Osteoblast (primary cell): ENCODE measurements at regions not wholly inside any gene's neighbourhood (a gene's known extent, or its start where the extent isn't known, plus 50 kb on each side); places are given as distances from the start of the nearest gene placed in this dataset.

ENCODE experiments used
- DNase-seq: peaks from one replicate; pipeline ENCODE4 v3.0.0; 2011; ENCODE audit warnings: low spot score, mixed read lengths; ENCODE audit not compliant: insufficient read length; ENCODE audit errors: missing footprints
- H2AFZ ChIP-seq: 2 replicates; pipeline ENCODE4 v1.6.0; 2011; ENCODE audit warnings: mild to moderate bottlenecking, low read length
- H3K27ac ChIP-seq: 2 replicates; pipeline ENCODE4 v1.5.1; 2011; ENCODE audit warnings: mild to moderate bottlenecking, low read depth, low read length, moderate library complexity
- H3K27me3 ChIP-seq: 2 replicates; pipeline ENCODE4 v1.6.0; 2012; ENCODE audit warnings: mild to moderate bottlenecking, control low read depth, inconsistent platforms, low read length, moderate library complexity; ENCODE audit not compliant: insufficient read depth
- H3K36me3 ChIP-seq: 2 replicates; pipeline ENCODE4 v1.5.1; 2011; ENCODE audit warnings: mild to moderate bottlenecking, low read length, control low read depth, moderate library complexity; ENCODE audit not compliant: insufficient read depth
- H3K4me1 ChIP-seq: 2 replicates; pipeline ENCODE4 v1.5.1; 2011; ENCODE audit warnings: mild to moderate bottlenecking, low read length, control low read depth, moderate library complexity; ENCODE audit not compliant: insufficient read depth
- H3K4me2 ChIP-seq: 2 replicates; pipeline ENCODE4 v1.6.0; 2011; ENCODE audit warnings: mild to moderate bottlenecking, low read length; ENCODE audit not compliant: insufficient read depth
- H3K4me3 ChIP-seq: fragments of 200-600 bp; sonication (generic); 3 replicates; pipeline ENCODE4 v1.5.1; 2012; ENCODE audit warnings: mild to moderate bottlenecking, low read length, inconsistent platforms; ENCODE audit not compliant: insufficient read depth
- H3K79me2 ChIP-seq: 2 replicates; pipeline ENCODE4 v1.6.0; 2012; ENCODE audit warnings: mild to moderate bottlenecking, low read length, control low read depth, inconsistent platforms; ENCODE audit not compliant: insufficient read depth
- H3K9me3 ChIP-seq: 2 replicates; pipeline ENCODE4 v1.5.1; 2011; ENCODE audit warnings: low read depth, low read length, control low read depth
- H4K20me1 ChIP-seq: 2 replicates; pipeline ENCODE4 v1.6.0; 2012; ENCODE audit warnings: mild to moderate bottlenecking, low read length, control low read depth; ENCODE audit not compliant: insufficient read depth
- CTCF ChIP-seq: IDR thresholded peaks from 2 replicates; pipeline ENCODE4 v1.5.1; 2011; ENCODE audit warnings: mild to moderate bottlenecking, low read depth, low read length, moderate library complexity; ENCODE audit errors: extremely low read depth

DNA sequence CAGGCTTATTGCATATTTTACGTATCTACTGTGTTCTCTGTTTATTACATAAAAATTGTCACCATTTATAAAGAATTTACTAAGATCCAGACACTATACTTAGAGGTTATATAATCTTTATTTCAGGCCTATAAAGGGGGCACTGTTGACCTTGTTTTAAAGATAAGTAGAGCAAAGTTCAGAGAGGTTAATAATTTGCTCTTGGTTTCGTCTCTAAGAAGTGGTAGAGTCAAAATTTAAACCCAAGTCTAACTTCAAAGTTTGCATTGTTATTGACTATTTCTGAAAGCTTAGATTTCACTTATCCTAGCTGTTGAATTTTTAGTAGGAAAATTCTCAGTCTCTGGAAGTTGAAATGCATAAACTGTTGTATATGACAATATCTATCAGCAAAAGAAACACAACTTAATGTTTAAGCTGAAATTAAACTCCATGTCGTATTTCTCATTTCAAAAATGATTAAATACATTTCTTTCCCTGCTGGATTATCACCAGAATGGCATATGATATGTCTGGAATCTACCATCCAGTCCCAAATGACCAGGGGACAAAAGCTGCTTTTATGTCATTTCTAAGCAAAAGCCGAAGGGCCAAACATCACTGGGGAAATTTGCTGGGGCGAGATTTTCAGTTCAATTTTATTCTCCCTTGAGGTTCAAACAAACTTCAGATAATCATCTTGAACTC, 138.4 kb downstream of the SLC7A11 start:
- Histone ChIP-seq H3K9me3 (no peaks in the 10 kb centered on the region), H3K4me1 (no peaks in the 10 kb centered on the region), H3K4me3 (peak overlapping the region; percentile 15), H3K79me2 (no peaks in the 10 kb centered on the region), H3K27me3 (no peaks in the 10 kb centered on the region), H3K36me3 (no peaks in the 10 kb centered on the region), H4K20me1 (no peaks in the 10 kb centered on the region), H3K4me2 (peak overlapping the region; percentile 48), H2AFZ (peak overlapping the region; percentile 26), H3K27ac (no peak overlapping the region)
- no peak for DNase-seq
- no peak for TF ChIP-seq CTCF

DNA sequence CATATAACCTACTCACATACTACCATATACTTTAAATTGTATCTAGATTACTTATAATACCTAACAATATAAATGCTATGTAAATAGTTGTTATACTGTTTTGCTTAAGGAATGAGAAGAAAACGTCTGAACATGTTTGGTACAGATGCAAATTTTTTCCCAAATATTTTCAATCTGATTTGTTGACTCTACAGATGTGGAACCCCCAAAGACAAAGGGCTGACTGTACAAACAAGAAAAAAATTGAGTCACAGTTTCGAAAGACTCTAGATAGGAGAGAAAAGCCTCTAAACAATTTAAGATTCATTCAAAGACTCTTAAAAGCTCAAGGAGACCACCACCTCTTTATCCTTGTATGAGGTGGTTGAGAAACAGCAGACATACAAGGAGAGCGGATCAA, 142.8 kb downstream of the SLC7A11 start:
- H2AFZ ChIP-seq: no peak overlapping the region
- no peaks in the 10 kb centered on the region for H3K4me1 ChIP-seq
- no peak overlapping the region for H3K4me2 ChIP-seq
- H3K4me3 ChIP-seq: no peak overlapping the region
- no peaks in the 10 kb centered on the region for H4K20me1 ChIP-seq
- no peaks in the 10 kb centered on the region for H3K36me3 ChIP-seq
- no peaks in the 10 kb centered on the region for H3K79me2 ChIP-seq
- H3K27me3 ChIP-seq: peaks cover 6% of the 10 kb centered on the region
- H3K9me3 ChIP-seq: no peaks in the 10 kb centered on the region
- no peak overlapping the region for H3K27ac ChIP-seq
- no peak for DNase-seq
- no peak for TF ChIP-seq CTCF

DNA sequence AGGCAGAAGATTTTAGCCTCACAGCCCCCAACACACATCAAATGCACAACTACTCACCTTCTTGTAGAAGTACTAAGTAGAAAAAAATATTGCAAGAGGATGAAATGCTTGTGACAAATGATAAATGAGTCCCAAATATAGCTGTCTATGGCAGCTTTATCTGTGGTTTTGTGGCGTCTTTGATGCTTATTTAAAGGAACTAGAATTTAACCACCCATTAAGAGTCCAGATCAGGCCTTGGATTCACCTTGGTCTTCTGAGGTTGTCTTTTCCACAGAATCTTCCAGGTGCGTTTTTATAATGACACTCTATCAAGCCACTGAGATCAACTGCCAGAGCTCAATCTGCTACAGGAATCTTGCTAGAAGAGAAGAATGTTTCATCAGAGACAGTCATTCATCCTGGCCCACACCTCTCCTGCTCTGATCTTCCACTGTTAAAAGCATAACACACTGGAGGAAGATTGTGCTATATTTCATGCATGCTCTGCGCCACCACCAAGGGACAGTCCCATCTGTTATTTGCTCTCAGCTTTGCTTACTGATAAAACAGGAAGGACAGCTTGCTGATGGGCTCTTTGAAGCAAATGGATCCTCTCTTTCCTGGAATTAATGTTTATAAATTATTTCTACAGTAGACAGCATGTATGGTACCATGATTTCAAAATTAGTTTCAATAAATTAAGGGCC, 144.1 kb downstream of the SLC7A11 start:
- Histone ChIP-seq H3K4me1 (no peaks in the 10 kb centered on the region), H4K20me1 (no peaks in the 10 kb centered on the region), H3K4me2 (no peak overlapping the region), H3K79me2 (no peaks in the 10 kb centered on the region), H3K36me3 (no peaks in the 10 kb centered on the region), H3K27ac (no peak overlapping the region), H3K27me3 (peaks cover 6% of the 10 kb centered on the region), H3K4me3 (no peak overlapping the region), H3K9me3 (no peaks in the 10 kb centered on the region), H2AFZ (no peak overlapping the region)
- no peak for TF ChIP-seq CTCF
- no peak for DNase-seq

DNA sequence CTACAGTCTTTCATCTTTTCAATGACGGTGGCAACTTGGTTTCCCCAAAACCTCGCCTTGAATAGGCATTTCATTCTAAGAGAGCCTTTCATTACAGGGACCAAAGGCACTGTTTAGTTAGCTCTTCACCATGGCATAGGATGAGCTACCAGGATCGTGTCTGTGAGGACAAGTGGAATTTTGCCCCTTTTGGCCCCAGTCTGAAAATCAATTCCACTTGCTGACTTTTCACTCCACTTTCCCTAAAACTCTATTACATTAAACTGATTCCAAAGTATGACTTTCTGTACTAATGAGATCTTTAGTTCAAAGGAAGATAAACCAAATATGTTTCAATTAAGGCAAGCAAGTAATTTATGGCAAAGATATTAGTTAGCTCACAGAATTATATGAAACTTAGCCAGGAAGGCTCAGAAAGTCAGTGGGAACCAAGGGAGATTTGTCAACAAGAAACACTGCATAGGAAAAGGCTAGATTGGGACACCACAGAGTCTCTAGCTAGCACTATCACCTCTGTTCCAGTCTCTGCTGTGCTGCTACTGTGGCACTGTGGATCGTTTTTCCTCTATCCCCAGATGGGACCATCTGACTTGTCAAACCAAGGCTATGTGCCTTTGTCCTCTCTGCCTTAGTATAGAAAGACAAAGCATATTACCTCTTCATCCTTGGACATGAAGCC, 145.6 kb downstream of the SLC7A11 start:
- no peaks in the 10 kb centered on the region for H3K79me2 ChIP-seq
- no peak for TF ChIP-seq CTCF
- no peak overlapping the region for H2AFZ ChIP-seq
- no peak overlapping the region for H3K4me2 ChIP-seq
- no peak overlapping the region for H3K4me3 ChIP-seq
- no peaks in the 10 kb centered on the region for H3K36me3 ChIP-seq
- H3K27me3 ChIP-seq: peaks cover 6% of the 10 kb centered on the region
- H3K9me3 ChIP-seq: no peaks in the 10 kb centered on the region
- H3K4me1 ChIP-seq: no peaks in the 10 kb centered on the region
- no peak overlapping the region for H3K27ac ChIP-seq
- DNase-seq: no peak
- no peaks in the 10 kb centered on the region for H4K20me1 ChIP-seq
